Sigmoid colon (tissue), 6 donors: ENCODE measurements at regions not wholly inside any gene's neighbourhood (a gene's known extent, or its start where the extent isn't known, plus 50 kb on each side); places are given as distances from the start of the nearest gene placed in this dataset.
"Not testable (repeated sequence)": the region's sequence is repeated elsewhere in the genome, so short reads cannot be mapped to it uniquely, and the experiment has no call there.

ENCODE experiments used
- DNase-seq: peaks from one replicate; pipeline ENCODE4 v3.0.0-alpha.2; 2019
- H3K27ac ChIP-seq, 4 donors: fragments of 200-600 bp; sonication (generic); one replicate each; pipeline ENCODE4 v1.5.1; 2016 to 2019; ENCODE audit warnings: mild to moderate bottlenecking in 1 of 4
- H3K27me3 ChIP-seq, 3 donors: fragments of 200-600 bp; sonication (generic); one replicate each; pipeline ENCODE4 v1.5.1; 2019; ENCODE audit warnings: mild to moderate bottlenecking in 1 of 3
- H3K36me3 ChIP-seq, 4 donors: fragments of 200-600 bp; sonication (generic); one replicate each; pipeline ENCODE4 v1.5.1; 2016 to 2019
- H3K4me1 ChIP-seq, 4 donors: fragments of 200-600 bp; sonication (generic); one replicate each; pipeline ENCODE4 v1.5.1; 2017 to 2019
- H3K4me3 ChIP-seq, 4 donors: fragments of 200-600 bp; sonication (generic); one replicate each; pipeline ENCODE4 v1.5.1; 2017 to 2019; ENCODE audit warnings: mild to moderate bottlenecking in 2 of 4, moderate library complexity in 1 of 4
- H3K9me3 ChIP-seq, 4 donors: fragments of 200-600 bp in 3 of 4; sonication (generic) in 3 of 4; one replicate each; pipeline versions ENCODE4 v1.5.1 to v1.6.1; 2013 to 2019
- CTCF ChIP-seq, 4 experiments: fragments of 450-650 bp in 3 of 4; fragments of 200-600 bp in 1 of 4; IDR thresholded peaks; one replicate each; pipeline ENCODE4 v1.5.1; 2016 to 2019; ENCODE audit warnings: antibody characterized with exemption in 4 of 4, mild to moderate bottlenecking in 3 of 4, moderate library complexity in 2 of 4
- EP300 ChIP-seq, 4 donors: sonication (generic); formaldehyde crosslinking; IDR thresholded peaks; one replicate each; pipeline ENCODE4 v1.6.1; 2017; ENCODE audit warnings: antibody characterized with exemption in 4 of 4
- POLR2A ChIP-seq, 2 donors: fragments of 450-650 bp; IDR thresholded peaks; one replicate each; pipeline ENCODE4 v1.6.1; 2016; ENCODE audit warnings: antibody characterized with exemption in 2 of 2, mild to moderate bottlenecking in 2 of 2, moderate library complexity in 2 of 2
- POLR2AphosphoS5 ChIP-seq, 4 donors: sonication (generic); formaldehyde crosslinking; IDR thresholded peaks; one replicate each; pipeline ENCODE4 v1.6.1; 2017; ENCODE audit warnings: antibody characterized with exemption in 4 of 4
- WGBS, 2 donors: extraction: QIAGEN DNeasy Blood & Tissue Kit; methylation state at CpG; one replicate each; pipeline ENCODE4 v1.1.7; 2013; 5-methylcytosine and 5-hydroxymethylcytosine counted together
- intact Hi-C: fragments of 100-400 bp; cut with DNase I; formaldehyde crosslinking; loops from one replicate; pipeline ENCODE4 v1.15.1; 2023
- small RNA-seq, 3 donors: library from RNA; depleted of rRNA; stranded (forward); fragments of <200 nt; gene quantifications; one replicate each; pipeline ENCODE3, GENCODE V24; 2016
- donor health status: healthy with polysubstance abuse.
- donor health status: healthy.

GRCh38 chr7:29749701-29750321, 56.5 kb upstream of the WIPF3 start:
- intact Hi-C loops: loop anchor here (2.0 to 10.0 kb wide), 2 partner anchors 171 to 315 kb away; no protein-coding TSS in a partner anchor
- TF ChIP-seq CTCF (IDR thresholded peaks at IDR 0.05): no peak
- TF ChIP-seq POLR2A (IDR thresholded peaks at IDR 0.05): no peak
- no peak for TF ChIP-seq EP300 (IDR thresholded peaks at IDR 0.05)
- TF ChIP-seq POLR2AphosphoS5 (IDR thresholded peaks at IDR 0.05): no peak
- H3K36me3 ChIP-seq: no peaks in the 10 kb centered on the region
- H3K27ac ChIP-seq: no peak overlapping the region
- H3K4me1 ChIP-seq: peaks cover 0 to 12% (median 4%) of the 10 kb centered on the region in 4 donors
- DNase-seq: no peak
- H3K4me3 ChIP-seq: no peak overlapping the region
- 82 to 87% methylated on average over 7 of the region's 7 CpGs for WGBS, 2 donors
- H3K9me3 ChIP-seq: no peaks in the 10 kb centered on the region
- no peaks in the 10 kb centered on the region for H3K27me3 ChIP-seq

GRCh38 chr7:29750373-29750940, 55.9 kb upstream of the WIPF3 start:
- not testable (repeated sequence) for H3K27ac ChIP-seq, H3K36me3 ChIP-seq, H3K27me3 ChIP-seq, H3K9me3 ChIP-seq, H3K4me3 ChIP-seq, DNase-seq
- intact Hi-C loops: loop anchor here (10.0 kb wide), 1 partner anchor 314 kb away; no protein-coding TSS in a partner anchor
- 40 to 58% methylated on average over 4 of the region's 4 CpGs for WGBS, 2 donors
- peaks cover 0 to 12% (median 4%) of the 10 kb centered on the region in 4 donors for H3K4me1 ChIP-seq

- not testable (repeated sequence) for H3K4me3 ChIP-seq, H3K36me3 ChIP-seq, H3K27ac ChIP-seq, H3K9me3 ChIP-seq, DNase-seq, H3K27me3 ChIP-seq
- intact Hi-C loops: loop anchor here (10.0 kb wide), 1 partner anchor 314 kb away; no protein-coding TSS in a partner anchor
- H3K4me1 ChIP-seq: peaks cover 0 to 12% (median 4%) of the 10 kb centered on the region in 4 donors
- 87 to 90% methylated on average over 4 of the region's 4 CpGs for WGBS, 2 donors
These were observed 55.3 kb upstream of the WIPF3 start for GRCh38 chr7:29751012-29751411.

- Histone ChIP-seq H3K27ac (no peak overlapping the region), H3K9me3 (no peaks in the 10 kb centered on the region), H3K4me1 (no peaks in the 10 kb centered on the region), H3K36me3 (no peaks in the 10 kb centered on the region), H3K4me3 (no peak overlapping the region), H3K27me3 (no peaks in the 10 kb centered on the region)
- no peak for TF ChIP-seq EP300 (IDR thresholded peaks at IDR 0.05)
- TF ChIP-seq POLR2AphosphoS5 (IDR thresholded peaks at IDR 0.05): no peak
- no peak for TF ChIP-seq POLR2A (IDR thresholded peaks at IDR 0.05)
- TF ChIP-seq CTCF (IDR thresholded peaks at IDR 0.05): no peak
- no peak for DNase-seq
- intact Hi-C loops: loop anchor here (10.0 kb wide), 1 partner anchor 310 kb away; no protein-coding TSS in a partner anchor
- 77 to 89% methylated on average over 6 of the region's 6 CpGs for WGBS, 2 donors
These were observed 51.3 kb upstream of the WIPF3 start for GRCh38 chr7:29754874-29755490.

Small RNA genes lying in the stretch of these regions (small RNA-seq; reads per million reads assigned to genes)
- 0 to 0.12 (median 0) reads per million in 3 donors for gene MIR550A3
- gene TMSB4XP3: 0 reads per million in 3 donors
